Esophagus squamous epithelium (tissue), 5 donors: ENCODE measurements at regions not wholly inside any gene's neighbourhood (a gene's known extent, or its start where the extent isn't known, plus 50 kb on each side); places are given as distances from the start of the nearest gene placed in this dataset.

ENCODE experiments used
- DNase-seq: peaks from one replicate; lab custom pipeline; 2025; lab: John Stamatoyannopoulos, UW
- H3K27ac ChIP-seq, 4 donors: fragments of 200-600 bp; sonication (generic); one replicate each; pipeline ENCODE4 v1.5.1; 2016 to 2019; ENCODE audit warnings: mild to moderate bottlenecking in 1 of 4
- H3K27me3 ChIP-seq, 4 donors: fragments of 200-600 bp; sonication (generic); 1 replicate in 3 of 4; 2 replicates in 1 of 4; pipeline versions ENCODE4 v1.5.1 to v1.6.0; 2017 to 2021; ENCODE audit warnings: antibody characterized with exemption in 1 of 4
- H3K36me3 ChIP-seq, 3 donors: fragments of 200-600 bp; sonication (generic); one replicate each; pipeline ENCODE4 v1.5.1; 2016 to 2019
- H3K4me1 ChIP-seq, 3 donors: fragments of 200-600 bp; sonication (generic); one replicate each; pipeline ENCODE4 v1.5.1; 2017 to 2019
- H3K4me3 ChIP-seq, 4 donors: fragments of 200-600 bp; sonication (generic); 1 replicate in 3 of 4; 2 replicates in 1 of 4; pipeline ENCODE4 v1.5.1; 2016 to 2019; ENCODE audit warnings: mild to moderate bottlenecking in 2 of 4, moderate library complexity in 1 of 4
- H3K9me3 ChIP-seq, 3 donors: fragments of 200-600 bp; sonication (generic); one replicate each; pipeline ENCODE4 v1.5.1; 2016 to 2019
- CTCF ChIP-seq, 6 experiments: fragments of 450-650 bp in 4 of 6; fragments of 200-600 bp in 2 of 6; sonication (generic) in 2 of 6; IDR thresholded peaks; one replicate each; pipeline ENCODE4 v1.5.1; 2016 to 2019; ENCODE audit warnings: antibody characterized with exemption in 6 of 6, mild to moderate bottlenecking in 4 of 6, moderate library complexity in 4 of 6
- POLR2A ChIP-seq, 4 donors: fragments of 450-650 bp; IDR thresholded peaks; one replicate each; pipeline ENCODE4 v1.6.1; 2017; ENCODE audit warnings: antibody characterized with exemption in 4 of 4, mild to moderate bottlenecking in 4 of 4, moderate library complexity in 3 of 4
- WGBS, 2 donors: methylation state at CpG; one replicate each; pipeline ENCODE4 v1.1.5; 2018; 5-methylcytosine and 5-hydroxymethylcytosine counted together
- intact Hi-C: fragments of 100-400 bp; cut with DNase I; formaldehyde crosslinking; loops from one replicate; pipeline ENCODE4 v1.15.0; 2022
- donor health status: DM: yes; HTN: yes; CAD: no.

- TF ChIP-seq POLR2A (IDR thresholded peaks at IDR 0.05) (no peak), CTCF (IDR thresholded peaks at IDR 0.05) (no peak)
- intact Hi-C loops: no loop called here
- Histone ChIP-seq H3K4me1 (peaks cover 0 to 4% (median 0%) of the 10 kb centered on the region in 3 donors), H3K27ac (no peak overlapping the region), H3K9me3 (no peaks in the 10 kb centered on the region), H3K36me3 (no peaks in the 10 kb centered on the region), H3K4me3 (no peak overlapping the region), H3K27me3 (peaks cover 0 to 27% (median 0%) of the 10 kb centered on the region in 4 donors)
- DNase-seq: no peak
- 85 to 89% methylated on average over 7 to 8 of the region's 9 CpGs for WGBS, 2 donors
These were observed 93.5 kb upstream of the MVB12B start for GRCh38 chr9:126233175-126233574.

- no peak overlapping the region for H3K27ac ChIP-seq
- TF ChIP-seq CTCF (IDR thresholded peaks at IDR 0.05) (no peak), POLR2A (IDR thresholded peaks at IDR 0.05) (no peak)
- no peak for DNase-seq
- intact Hi-C loops: no loop called here
- 79 to 87% methylated on average over 14 to 16 of the region's 21 CpGs for WGBS, 2 donors
- no peaks in the 10 kb centered on the region for H3K36me3 ChIP-seq
- no peaks in the 10 kb centered on the region for H3K9me3 ChIP-seq
- H3K4me1 ChIP-seq: peaks cover 0 to under 1% (median 0%) of the 10 kb centered on the region in 3 donors
- H3K27me3 ChIP-seq: peaks cover 0 to 19% (median 0%) of the 10 kb centered on the region in 4 donors
- no peak overlapping the region for H3K4me3 ChIP-seq
These were observed 92.6 kb upstream of the MVB12B start for GRCh38 chr9:126233913-126234525.

- WGBS, 2 donors: 76 to 80% methylated on average over 2 to 4 of the region's 8 CpGs
- no peaks in the 10 kb centered on the region for H3K4me1 ChIP-seq
- TF ChIP-seq CTCF (IDR thresholded peaks at IDR 0.05) (no peak), POLR2A (IDR thresholded peaks at IDR 0.05) (no peak)
- no peak overlapping the region for H3K27ac ChIP-seq
- intact Hi-C loops: no loop called here
- DNase-seq: no peak
- H3K4me3 ChIP-seq: no peak overlapping the region
- H3K27me3 ChIP-seq: peaks cover 0 to 12% (median 0%) of the 10 kb centered on the region in 4 donors
- H3K9me3 ChIP-seq: no peaks in the 10 kb centered on the region
- no peaks in the 10 kb centered on the region for H3K36me3 ChIP-seq
These were observed 91.8 kb upstream of the MVB12B start for GRCh38 chr9:126234681-126235335.

- no peak overlapping the region for H3K27ac ChIP-seq
- no peaks in the 10 kb centered on the region for H3K4me1 ChIP-seq
- no peak overlapping the region for H3K4me3 ChIP-seq
- H3K27me3 ChIP-seq: peaks cover 0 to 6% (median 0%) of the 10 kb centered on the region in 4 donors
- DNase-seq: no peak
- H3K9me3 ChIP-seq: no peaks in the 10 kb centered on the region
- no peaks in the 10 kb centered on the region for H3K36me3 ChIP-seq
- intact Hi-C loops: no loop called here
- WGBS, 2 donors: 85 to 88% methylated on average over 34 to 38 of the region's 49 CpGs
- no peak for TF ChIP-seq POLR2A (IDR thresholded peaks at IDR 0.05)
- TF ChIP-seq CTCF (IDR thresholded peaks at IDR 0.05): no peak
These were observed 91.0 kb upstream of the MVB12B start for GRCh38 chr9:126235336-126236243.
